Astrocyte (in vitro differentiated cells and primary cell): ENCODE measurements at regions not wholly inside any gene's neighbourhood (a gene's known extent, or its start where the extent isn't known, plus 50 kb on each side); places are given as distances from the start of the nearest gene placed in this dataset.

Experiments used
- DNase-seq: peaks from one replicate; pipeline ENCODE4 v3.0.0-alpha.2; 2010; ENCODE audit warnings: low read depth
- FAIRE-seq: peaks from 2 replicates; lab custom pipeline; 2011; peaks lifted over from hg19 to GRCh38; lab: Jason Lieb, UNC
- H2AFZ ChIP-seq: 2 replicates; pipeline ENCODE4 v1.6.0; 2012; ENCODE audit warnings: low read depth, low read length, inconsistent platforms
- H3K27ac ChIP-seq: 2 replicates; pipeline ENCODE4 v1.5.1; 2011; ENCODE audit warnings: low read depth, low read length, inconsistent platforms
- H3K27me3 ChIP-seq: 2 replicates; pipeline ENCODE4 v1.6.0; 2011; ENCODE audit warnings: low read length, inconsistent platforms; ENCODE audit not compliant: insufficient read depth
- H3K36me3 ChIP-seq: 2 replicates; pipeline ENCODE4 v1.5.1; 2011; ENCODE audit warnings: low read length, inconsistent platforms; ENCODE audit not compliant: insufficient read depth
- H3K4me1 ChIP-seq: 2 replicates; pipeline ENCODE4 v1.5.1; 2011; ENCODE audit warnings: low read length, inconsistent platforms; ENCODE audit not compliant: insufficient read depth
- H3K4me2 ChIP-seq: 2 replicates; pipeline ENCODE4 v1.6.0; 2012; ENCODE audit warnings: low read length, inconsistent platforms
- H3K4me3 ChIP-seq: 2 replicates; pipeline ENCODE4 v1.5.1; 2011; ENCODE audit warnings: low read depth, mild to moderate bottlenecking, low read length, inconsistent platforms; ENCODE audit not compliant: insufficient read depth
- H3K79me2 ChIP-seq: 2 replicates; pipeline ENCODE4 v1.6.0; 2012; ENCODE audit warnings: mild to moderate bottlenecking, low read length, inconsistent platforms; ENCODE audit not compliant: insufficient read depth
- H3K9ac ChIP-seq: 2 replicates; pipeline ENCODE4 v1.6.0; 2012; ENCODE audit warnings: mild to moderate bottlenecking, low read length, inconsistent platforms
- H3K9me3 ChIP-seq: 2 replicates; pipeline ENCODE4 v1.5.1; 2012; ENCODE audit warnings: low read depth, mild to moderate bottlenecking, low read length, inconsistent platforms; ENCODE audit not compliant: insufficient read depth
- H4K20me1 ChIP-seq: 2 replicates; pipeline ENCODE4 v1.6.0; 2012; ENCODE audit warnings: low read length, inconsistent platforms; ENCODE audit not compliant: insufficient read depth
- H3K27ac Mint-ChIP-seq: one replicate; pipeline ENCODE4 v1.8.0; 2021; ENCODE audit warnings: mild to moderate bottlenecking, mixed read lengths; ENCODE audit not compliant: unreplicated experiment
- H3K27me3 Mint-ChIP-seq: one replicate; pipeline ENCODE4 v1.8.0; 2021; ENCODE audit warnings: low read depth, mixed read lengths; ENCODE audit not compliant: unreplicated experiment
- H3K36me3 Mint-ChIP-seq: one replicate; pipeline ENCODE4 v1.8.0; 2021; ENCODE audit warnings: low read depth, mixed read lengths; ENCODE audit not compliant: unreplicated experiment
- H3K4me1 Mint-ChIP-seq: one replicate; pipeline ENCODE4 v1.8.0; 2021; ENCODE audit warnings: low read depth, mixed read lengths; ENCODE audit not compliant: unreplicated experiment
- H3K4me3 Mint-ChIP-seq: one replicate; pipeline ENCODE4 v1.8.0; 2021; ENCODE audit warnings: mild to moderate bottlenecking, moderate library complexity, mixed read lengths; ENCODE audit not compliant: unreplicated experiment
- H3K9me3 Mint-ChIP-seq: one replicate; pipeline ENCODE4 v1.8.0; 2021; ENCODE audit warnings: mild to moderate bottlenecking, mixed read lengths; ENCODE audit not compliant: unreplicated experiment
- EZH2 ChIP-seq: IDR thresholded peaks from 2 replicates; pipeline ENCODE4 v1.6.1; 2012; ENCODE audit warnings: mild to moderate bottlenecking, low read length, inconsistent platforms; ENCODE audit not compliant: insufficient read depth
- TF ChIP-seq, protein P1 (sequence below): IDR thresholded peaks from 2 replicates; pipeline ENCODE4 v1.5.1; 2011; ENCODE audit warnings: low read depth, mild to moderate bottlenecking, inconsistent platforms, low read length, moderate library complexity; ENCODE audit not compliant: insufficient read depth

DNA sequence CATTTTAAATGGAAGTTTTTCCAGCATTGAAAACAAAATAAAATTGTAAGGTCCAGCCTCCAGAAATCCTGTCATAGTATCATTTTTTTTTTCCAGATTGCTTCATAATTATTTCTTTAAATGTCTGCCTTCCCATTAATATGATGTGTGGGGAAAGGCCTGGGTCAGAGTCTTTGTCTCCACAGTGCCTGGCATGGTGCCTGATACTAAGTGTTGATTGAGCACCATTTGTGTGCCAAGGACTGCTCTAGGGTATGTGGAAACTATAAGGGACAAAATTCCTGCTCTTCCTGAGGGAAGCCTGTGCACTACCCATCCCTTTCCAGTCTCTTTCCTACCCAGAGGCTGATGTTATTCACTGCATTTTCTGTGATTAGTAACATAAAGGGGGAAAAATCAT, 53.1 kb upstream of the BEND4 start:
- no peaks in the 10 kb centered on the region for H3K27me3 ChIP-seq
- H2AFZ ChIP-seq, result no peak overlapping the region
- no peak overlapping the region for H3K4me2 ChIP-seq
- no peak overlapping the region for H3K4me3 ChIP-seq
- FAIRE-seq, result no peak
- no peak overlapping the region for H3K27ac ChIP-seq
- peaks cover 5% of the 10 kb centered on the region for H3K9me3 ChIP-seq
- Mint-ChIP-seq H3K4me1 (no peaks in the 10 kb centered on the region), H3K27me3 (peaks cover 2% of the 10 kb centered on the region), H3K27ac (no peak overlapping the region), H3K36me3 (no peaks in the 10 kb centered on the region), H3K9me3 (peaks cover 4% of the 10 kb centered on the region), H3K4me3 (no peak overlapping the region)
- no peaks in the 10 kb centered on the region for H4K20me1 ChIP-seq
- H3K36me3 ChIP-seq, result no peaks in the 10 kb centered on the region
- no peak overlapping the region for H3K9ac ChIP-seq
- H3K79me2 ChIP-seq, result no peaks in the 10 kb centered on the region
- no peak for TF ChIP-seq EZH2
- TF ChIP-seq, protein P1, sequence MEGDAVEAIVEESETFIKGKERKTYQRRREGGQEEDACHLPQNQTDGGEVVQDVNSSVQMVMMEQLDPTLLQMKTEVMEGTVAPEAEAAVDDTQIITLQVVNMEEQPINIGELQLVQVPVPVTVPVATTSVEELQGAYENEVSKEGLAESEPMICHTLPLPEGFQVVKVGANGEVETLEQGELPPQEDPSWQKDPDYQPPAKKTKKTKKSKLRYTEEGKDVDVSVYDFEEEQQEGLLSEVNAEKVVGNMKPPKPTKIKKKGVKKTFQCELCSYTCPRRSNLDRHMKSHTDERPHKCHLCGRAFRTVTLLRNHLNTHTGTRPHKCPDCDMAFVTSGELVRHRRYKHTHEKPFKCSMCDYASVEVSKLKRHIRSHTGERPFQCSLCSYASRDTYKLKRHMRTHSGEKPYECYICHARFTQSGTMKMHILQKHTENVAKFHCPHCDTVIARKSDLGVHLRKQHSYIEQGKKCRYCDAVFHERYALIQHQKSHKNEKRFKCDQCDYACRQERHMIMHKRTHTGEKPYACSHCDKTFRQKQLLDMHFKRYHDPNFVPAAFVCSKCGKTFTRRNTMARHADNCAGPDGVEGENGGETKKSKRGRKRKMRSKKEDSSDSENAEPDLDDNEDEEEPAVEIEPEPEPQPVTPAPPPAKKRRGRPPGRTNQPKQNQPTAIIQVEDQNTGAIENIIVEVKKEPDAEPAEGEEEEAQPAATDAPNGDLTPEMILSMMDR, result no peak
- DNase-seq, result no peak
- no peaks in the 10 kb centered on the region for H3K4me1 ChIP-seq

DNA sequence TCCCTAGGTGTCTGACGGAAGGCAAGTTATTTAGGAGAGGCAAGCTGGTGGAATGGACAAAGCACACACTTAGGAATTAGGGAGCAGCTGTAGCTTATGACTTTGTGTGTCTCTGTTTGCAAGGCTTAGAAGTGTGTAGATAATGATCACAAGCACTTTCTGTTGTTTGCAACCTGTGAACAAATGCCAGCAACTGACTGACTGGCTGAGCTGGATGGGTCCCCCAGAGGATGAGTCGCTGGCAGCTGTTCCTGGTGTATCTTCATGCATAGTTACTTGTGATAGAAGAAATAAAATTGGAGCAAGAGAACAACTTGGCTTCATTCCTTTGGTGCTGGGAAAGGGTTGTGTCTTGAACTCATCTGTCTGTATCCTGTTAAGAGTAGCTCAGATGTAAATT, 64.2 kb upstream of the BEND4 start:
- no peak for TF ChIP-seq EZH2
- TF ChIP-seq, protein P1, result no peak
- no peak overlapping the region for H3K27ac Mint-ChIP-seq
- no peak overlapping the region for H3K4me2 ChIP-seq
- H3K79me2 ChIP-seq, result no peaks in the 10 kb centered on the region
- FAIRE-seq (no peak), DNase-seq (no peak)
- H3K27me3 ChIP-seq, result no peaks in the 10 kb centered on the region
- H3K9me3 Mint-ChIP-seq, result no peaks in the 10 kb centered on the region
- H3K4me1 ChIP-seq, result no peaks in the 10 kb centered on the region
- no peaks in the 10 kb centered on the region for H3K36me3 Mint-ChIP-seq
- H3K27me3 Mint-ChIP-seq, result no peaks in the 10 kb centered on the region
- H2AFZ ChIP-seq, result no peak overlapping the region
- no peak overlapping the region for H3K9ac ChIP-seq
- H4K20me1 ChIP-seq, result no peaks in the 10 kb centered on the region
- H3K4me3 Mint-ChIP-seq, result no peak overlapping the region
- H3K27ac ChIP-seq, result no peak overlapping the region
- no peak overlapping the region for H3K4me3 ChIP-seq
- peaks cover 7% of the 10 kb centered on the region for H3K4me1 Mint-ChIP-seq
- no peaks in the 10 kb centered on the region for H3K9me3 ChIP-seq
- H3K36me3 ChIP-seq, result no peaks in the 10 kb centered on the region

DNA sequence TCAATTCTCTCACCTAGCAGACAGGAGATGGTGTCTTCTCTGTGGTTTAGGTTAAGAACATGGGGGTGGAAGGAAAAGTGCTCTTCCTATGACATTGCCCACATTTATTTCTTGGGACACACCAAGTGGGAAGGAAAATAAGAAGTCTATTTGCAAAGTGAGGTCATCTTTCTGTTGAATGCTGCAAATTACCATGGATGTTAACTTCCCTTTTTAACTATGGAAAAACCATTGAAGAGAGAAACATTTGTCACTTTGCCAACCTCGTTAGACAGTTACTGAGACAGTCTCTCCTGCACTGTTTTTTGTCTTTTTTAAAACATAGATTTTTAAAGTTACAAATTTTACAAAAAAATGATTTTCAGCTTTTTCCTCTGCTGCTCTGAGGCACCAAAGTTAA, 72.8 kb upstream of the BEND4 start:
- Histone ChIP-seq H3K4me1 (no peaks in the 10 kb centered on the region), H3K36me3 (no peaks in the 10 kb centered on the region), H4K20me1 (no peaks in the 10 kb centered on the region), H3K27ac (no peak overlapping the region), H3K4me2 (no peak overlapping the region), H3K9me3 (peaks cover 3% of the 10 kb centered on the region), H3K27me3 (no peaks in the 10 kb centered on the region), H3K9ac (no peak overlapping the region), H3K4me3 (no peak overlapping the region), H3K79me2 (no peaks in the 10 kb centered on the region), H2AFZ (no peak overlapping the region)
- TF ChIP-seq, protein P1, result no peak
- no peak for TF ChIP-seq EZH2
- peaks cover 3% of the 10 kb centered on the region for H3K9me3 Mint-ChIP-seq
- FAIRE-seq (no peak), DNase-seq (no peak)
- no peaks in the 10 kb centered on the region for H3K4me1 Mint-ChIP-seq
- H3K4me3 Mint-ChIP-seq, result no peak overlapping the region
- H3K36me3 Mint-ChIP-seq, result no peaks in the 10 kb centered on the region
- H3K27ac Mint-ChIP-seq, result no peak overlapping the region
- H3K27me3 Mint-ChIP-seq, result peaks cover 13% of the 10 kb centered on the region
